ENCODE measurements at regions not wholly inside any gene's neighbourhood (a gene's known extent, or its start where the extent isn't known, plus 50 kb on each side); places are given as distances from the start of the nearest gene placed in this dataset.

DNA sequence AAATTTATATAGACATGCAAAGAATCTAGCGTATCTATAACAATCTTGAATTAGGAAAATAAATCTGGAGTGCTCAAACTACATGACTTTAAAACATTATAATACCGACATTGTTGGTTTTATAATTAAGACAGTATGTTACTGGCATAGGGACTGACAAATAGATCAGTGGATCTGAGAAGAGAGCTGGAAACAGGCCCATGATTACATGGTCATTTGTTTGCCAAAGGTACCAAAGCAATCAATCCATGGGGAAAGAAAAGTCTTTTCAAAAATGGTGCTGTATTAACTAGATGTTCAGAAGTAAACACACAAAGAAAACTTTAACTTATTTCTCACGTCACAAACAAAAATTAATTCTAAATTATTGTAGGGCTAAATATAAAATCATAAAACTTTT lies 124.2 kb downstream of the BCL2L11 start:
- TF ChIP-seq FOXM1 (IDR thresholded peaks at IDR 0.05; ENCODE audit: borderline replicate concordance, low read depth) (no peak), EGR1 (IDR thresholded peaks at IDR 0.05) (no peak), TCF12 (IDR thresholded peaks at IDR 0.05; ENCODE audit: low read depth) (no peak), EP300 (IDR thresholded peaks at IDR 0.05; ENCODE audit: borderline replicate concordance) (no peak), TAF1 (IDR thresholded peaks at IDR 0.05; ENCODE audit: low read depth) (no peak), YY1 (IDR thresholded peaks at IDR 0.05; ENCODE audit: low read depth) (no peak), REST (IDR thresholded peaks at IDR 0.05; ENCODE audit: low read depth) (no peak), CREB1 (IDR thresholded peaks at IDR 0.05; ENCODE audit: low read depth) (no peak), USF1 (IDR thresholded peaks at IDR 0.05) (no peak), ZBTB7A (IDR thresholded peaks at IDR 0.05; ENCODE audit: low read depth) (no peak), TEAD4 (IDR thresholded peaks at IDR 0.05) (no peak), RAD21 (IDR thresholded peaks at IDR 0.05; ENCODE audit: low read depth) (no peak), CEBPB (IDR thresholded peaks at IDR 0.05) (no peak), NFIC (IDR thresholded peaks at IDR 0.05) (no peak)
- TF ChIP-seq, protein P1, sequence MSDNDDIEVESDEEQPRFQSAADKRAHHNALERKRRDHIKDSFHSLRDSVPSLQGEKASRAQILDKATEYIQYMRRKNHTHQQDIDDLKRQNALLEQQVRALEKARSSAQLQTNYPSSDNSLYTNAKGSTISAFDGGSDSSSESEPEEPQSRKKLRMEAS (IDR thresholded peaks at IDR 0.05) = no peak

DNA sequence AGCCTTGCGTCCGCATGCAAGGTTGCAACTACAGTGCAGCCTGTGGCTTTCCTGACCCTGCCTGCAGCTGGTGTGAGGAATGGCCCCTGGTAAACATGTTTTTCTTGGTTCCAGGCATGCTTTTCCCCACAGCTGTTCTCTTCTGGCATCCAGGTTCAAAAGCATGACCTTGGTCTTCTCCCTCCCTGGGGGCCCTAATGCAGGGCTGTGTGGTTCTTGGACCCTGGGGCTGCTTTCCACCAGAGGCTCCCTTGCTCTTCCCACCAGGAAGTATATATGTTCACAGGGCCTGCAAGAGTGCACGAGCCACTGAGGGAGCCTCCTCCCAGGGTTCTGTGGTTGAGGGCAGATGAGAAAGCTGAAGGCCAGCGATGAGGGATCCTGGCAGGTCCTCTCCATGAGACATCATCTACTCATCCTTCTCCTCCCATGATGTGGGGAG lies 125.9 kb downstream of the BCL2L11 start:
- no peak for TF ChIP-seq YY1 (IDR thresholded peaks at IDR 0.05; ENCODE audit: low read depth)
- no peak for TF ChIP-seq REST (IDR thresholded peaks at IDR 0.05; ENCODE audit: low read depth)
- no peak for TF ChIP-seq RAD21 (IDR thresholded peaks at IDR 0.05; ENCODE audit: low read depth)
- TF ChIP-seq EP300 (IDR thresholded peaks at IDR 0.05; ENCODE audit: borderline replicate concordance) = no peak
- TF ChIP-seq CEBPB (IDR thresholded peaks at IDR 0.05) = no peak

DNA sequence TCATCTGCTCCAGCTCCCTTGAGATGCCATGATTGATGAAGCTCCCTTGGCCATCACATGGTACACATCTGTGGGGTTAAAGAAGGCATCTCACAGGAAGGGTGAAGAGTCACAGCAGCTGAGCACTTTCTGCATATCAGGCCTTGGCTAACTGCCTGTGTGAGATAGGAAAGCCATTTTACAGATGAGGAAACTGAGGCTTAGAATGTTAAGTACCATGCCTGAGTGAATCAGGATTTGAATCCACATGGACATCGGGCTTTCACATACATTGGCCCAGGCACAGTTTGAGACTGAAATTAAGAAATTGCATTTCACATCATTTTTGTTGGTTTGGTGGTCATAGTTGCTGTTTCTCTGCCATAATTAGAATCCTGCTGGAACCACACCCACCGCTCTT lies 126.8 kb downstream of the BCL2L11 start:
- no peak for TF ChIP-seq NFIC (IDR thresholded peaks at IDR 0.05)
- no peak for TF ChIP-seq TAF1 (IDR thresholded peaks at IDR 0.05; ENCODE audit: low read depth)
- TF ChIP-seq, protein P1 (IDR thresholded peaks at IDR 0.05) = no peak
- no peak for TF ChIP-seq EP300 (IDR thresholded peaks at IDR 0.05; ENCODE audit: borderline replicate concordance)
- no peak for TF ChIP-seq TCF12 (IDR thresholded peaks at IDR 0.05; ENCODE audit: low read depth)
- no peak for TF ChIP-seq ZBTB7A (IDR thresholded peaks at IDR 0.05; ENCODE audit: low read depth)
- TF ChIP-seq YY1 (IDR thresholded peaks at IDR 0.05; ENCODE audit: low read depth) = no peak
- no peak for TF ChIP-seq USF1 (IDR thresholded peaks at IDR 0.05)

GRCh38 chr2:111249806-111250205 lies 129.1 kb downstream of the BCL2L11 start:
- TF ChIP-seq REST (IDR thresholded peaks at IDR 0.05; ENCODE audit: low read depth) (no peak), EP300 (IDR thresholded peaks at IDR 0.05; ENCODE audit: borderline replicate concordance) (no peak), TAF1 (IDR thresholded peaks at IDR 0.05; ENCODE audit: low read depth) (no peak), TEAD4 (IDR thresholded peaks at IDR 0.05) (no peak), CEBPB (IDR thresholded peaks at IDR 0.05) (no peak), EGR1 (IDR thresholded peaks at IDR 0.05) (no peak)
- TF ChIP-seq, protein P1 (IDR thresholded peaks at IDR 0.05) = no peak

DNA sequence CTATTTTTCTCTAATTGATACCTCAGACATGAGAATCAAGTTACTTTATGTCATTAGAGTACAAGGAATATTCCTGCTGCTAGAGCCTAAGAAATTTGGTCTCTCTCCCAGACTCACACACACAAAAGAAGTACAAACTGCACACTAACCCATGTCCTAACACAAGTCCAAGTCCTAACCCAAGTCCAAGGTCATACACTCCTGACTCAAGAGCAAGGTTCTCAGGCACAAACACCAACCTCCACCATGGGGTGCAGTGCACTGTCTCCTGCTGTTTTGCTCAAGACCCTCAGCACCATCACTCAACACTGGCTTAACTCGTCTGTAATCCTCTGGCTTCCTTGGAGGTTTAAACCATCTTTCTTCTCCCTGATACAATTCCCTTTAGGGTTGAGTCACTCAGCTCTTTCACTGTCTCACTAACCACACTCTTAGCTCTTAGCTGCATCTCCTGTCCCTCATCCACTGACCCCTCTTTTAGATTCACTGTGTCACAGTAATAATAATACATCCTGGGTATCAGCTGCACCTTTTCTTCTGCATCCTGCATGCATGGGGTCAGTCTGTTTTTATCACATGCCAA lies 129.8 kb downstream of the BCL2L11 start:
- no peak for TF ChIP-seq CEBPB (IDR thresholded peaks at IDR 0.05)
- no peak for TF ChIP-seq TCF12 (IDR thresholded peaks at IDR 0.05; ENCODE audit: low read depth)
- TF ChIP-seq NFIC (IDR thresholded peaks at IDR 0.05) = no peak
- TF ChIP-seq CREB1 (IDR thresholded peaks at IDR 0.05; ENCODE audit: low read depth) = no peak
- TF ChIP-seq, protein P1 (IDR thresholded peaks at IDR 0.05) = no peak
- no peak for TF ChIP-seq YY1 (IDR thresholded peaks at IDR 0.05; ENCODE audit: low read depth)
- TF ChIP-seq USF1 (IDR thresholded peaks at IDR 0.05) = no peak
- no peak for TF ChIP-seq REST (IDR thresholded peaks at IDR 0.05; ENCODE audit: low read depth)
- TF ChIP-seq EP300 (IDR thresholded peaks at IDR 0.05; ENCODE audit: borderline replicate concordance) = no peak
- TF ChIP-seq ZBTB7A (IDR thresholded peaks at IDR 0.05; ENCODE audit: low read depth) = no peak
- no peak for TF ChIP-seq TAF1 (IDR thresholded peaks at IDR 0.05; ENCODE audit: low read depth)
- no peak for TF ChIP-seq RAD21 (IDR thresholded peaks at IDR 0.05; ENCODE audit: low read depth)
- TF ChIP-seq FOXM1 (IDR thresholded peaks at IDR 0.05; ENCODE audit: borderline replicate concordance, low read depth) = no peak

All from Ishikawa (cell line).